ENCODE measurements at regions not wholly inside any gene's neighbourhood (a gene's known extent, or its start where the extent isn't known, plus 50 kb on each side); places are given as distances from the start of the nearest gene placed in this dataset.

DNA sequence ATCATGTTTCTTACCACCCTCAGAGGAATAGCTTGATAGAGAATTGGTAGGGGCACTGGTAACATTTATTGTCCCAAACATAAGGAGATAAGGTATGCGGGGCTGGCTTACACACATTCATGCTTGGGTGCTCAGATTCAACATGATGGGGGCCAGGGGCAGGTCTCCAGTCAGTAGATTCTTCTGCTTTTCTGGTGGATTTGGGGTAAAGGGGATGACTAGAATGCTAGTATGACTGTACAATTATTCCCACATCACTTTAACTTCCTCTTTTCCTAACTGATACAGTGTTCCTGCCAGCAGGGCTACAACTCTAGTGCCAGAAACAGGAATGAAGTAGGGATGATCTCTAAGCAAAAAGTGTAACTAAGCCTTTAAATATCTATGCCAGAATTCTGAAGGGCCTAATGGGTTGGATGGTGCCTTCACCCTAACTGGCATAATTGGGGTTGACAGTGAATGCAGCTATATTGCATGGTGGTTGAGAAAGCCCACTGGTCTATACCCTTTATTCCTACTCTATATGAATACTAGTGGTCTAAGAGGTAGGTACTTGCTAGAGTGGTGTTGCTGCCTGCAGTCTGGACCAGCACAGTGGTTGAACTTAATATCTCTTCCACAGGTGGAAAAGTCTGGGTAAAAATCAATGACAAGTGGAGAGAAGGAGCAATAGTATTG, 117.4 kb downstream of the IL12A start:
- TF ChIP-seq, protein P1, sequence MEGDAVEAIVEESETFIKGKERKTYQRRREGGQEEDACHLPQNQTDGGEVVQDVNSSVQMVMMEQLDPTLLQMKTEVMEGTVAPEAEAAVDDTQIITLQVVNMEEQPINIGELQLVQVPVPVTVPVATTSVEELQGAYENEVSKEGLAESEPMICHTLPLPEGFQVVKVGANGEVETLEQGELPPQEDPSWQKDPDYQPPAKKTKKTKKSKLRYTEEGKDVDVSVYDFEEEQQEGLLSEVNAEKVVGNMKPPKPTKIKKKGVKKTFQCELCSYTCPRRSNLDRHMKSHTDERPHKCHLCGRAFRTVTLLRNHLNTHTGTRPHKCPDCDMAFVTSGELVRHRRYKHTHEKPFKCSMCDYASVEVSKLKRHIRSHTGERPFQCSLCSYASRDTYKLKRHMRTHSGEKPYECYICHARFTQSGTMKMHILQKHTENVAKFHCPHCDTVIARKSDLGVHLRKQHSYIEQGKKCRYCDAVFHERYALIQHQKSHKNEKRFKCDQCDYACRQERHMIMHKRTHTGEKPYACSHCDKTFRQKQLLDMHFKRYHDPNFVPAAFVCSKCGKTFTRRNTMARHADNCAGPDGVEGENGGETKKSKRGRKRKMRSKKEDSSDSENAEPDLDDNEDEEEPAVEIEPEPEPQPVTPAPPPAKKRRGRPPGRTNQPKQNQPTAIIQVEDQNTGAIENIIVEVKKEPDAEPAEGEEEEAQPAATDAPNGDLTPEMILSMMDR (IDR thresholded peaks at IDR 0.05; ENCODE audit: low read depth, low read length, missing input control) = no peak
- TF ChIP-seq, protein P2, sequence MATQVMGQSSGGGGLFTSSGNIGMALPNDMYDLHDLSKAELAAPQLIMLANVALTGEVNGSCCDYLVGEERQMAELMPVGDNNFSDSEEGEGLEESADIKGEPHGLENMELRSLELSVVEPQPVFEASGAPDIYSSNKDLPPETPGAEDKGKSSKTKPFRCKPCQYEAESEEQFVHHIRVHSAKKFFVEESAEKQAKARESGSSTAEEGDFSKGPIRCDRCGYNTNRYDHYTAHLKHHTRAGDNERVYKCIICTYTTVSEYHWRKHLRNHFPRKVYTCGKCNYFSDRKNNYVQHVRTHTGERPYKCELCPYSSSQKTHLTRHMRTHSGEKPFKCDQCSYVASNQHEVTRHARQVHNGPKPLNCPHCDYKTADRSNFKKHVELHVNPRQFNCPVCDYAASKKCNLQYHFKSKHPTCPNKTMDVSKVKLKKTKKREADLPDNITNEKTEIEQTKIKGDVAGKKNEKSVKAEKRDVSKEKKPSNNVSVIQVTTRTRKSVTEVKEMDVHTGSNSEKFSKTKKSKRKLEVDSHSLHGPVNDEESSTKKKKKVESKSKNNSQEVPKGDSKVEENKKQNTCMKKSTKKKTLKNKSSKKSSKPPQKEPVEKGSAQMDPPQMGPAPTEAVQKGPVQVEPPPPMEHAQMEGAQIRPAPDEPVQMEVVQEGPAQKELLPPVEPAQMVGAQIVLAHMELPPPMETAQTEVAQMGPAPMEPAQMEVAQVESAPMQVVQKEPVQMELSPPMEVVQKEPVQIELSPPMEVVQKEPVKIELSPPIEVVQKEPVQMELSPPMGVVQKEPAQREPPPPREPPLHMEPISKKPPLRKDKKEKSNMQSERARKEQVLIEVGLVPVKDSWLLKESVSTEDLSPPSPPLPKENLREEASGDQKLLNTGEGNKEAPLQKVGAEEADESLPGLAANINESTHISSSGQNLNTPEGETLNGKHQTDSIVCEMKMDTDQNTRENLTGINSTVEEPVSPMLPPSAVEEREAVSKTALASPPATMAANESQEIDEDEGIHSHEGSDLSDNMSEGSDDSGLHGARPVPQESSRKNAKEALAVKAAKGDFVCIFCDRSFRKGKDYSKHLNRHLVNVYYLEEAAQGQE (IDR thresholded peaks at IDR 0.05) = no peak
- TF ChIP-seq HNF4G (IDR thresholded peaks at IDR 0.05) (no peak), FOXA1 (IDR thresholded peaks at IDR 0.05) (no peak), GABPA (IDR thresholded peaks at IDR 0.05 in 1 of 2, conservative IDR thresholded peaks at IDR 0.05 in 1 of 2) (no peak)
- TF ChIP-seq, protein P3, sequence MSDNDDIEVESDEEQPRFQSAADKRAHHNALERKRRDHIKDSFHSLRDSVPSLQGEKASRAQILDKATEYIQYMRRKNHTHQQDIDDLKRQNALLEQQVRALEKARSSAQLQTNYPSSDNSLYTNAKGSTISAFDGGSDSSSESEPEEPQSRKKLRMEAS (IDR thresholded peaks at IDR 0.05) = no peak

Measured in liver (tissue), 3 donors.